Esophagus squamous epithelium (tissue), 5 donors: ENCODE measurements at regions not wholly inside any gene's neighbourhood (a gene's known extent, or its start where the extent isn't known, plus 50 kb on each side); places are given as distances from the start of the nearest gene placed in this dataset.

Source experiments
- DNase-seq: peaks from one replicate; lab custom pipeline; 2025; lab: John Stamatoyannopoulos, UW
- H3K27ac ChIP-seq, 4 donors: fragments of 200-600 bp; sonication (generic); one replicate each; pipeline ENCODE4 v1.5.1; 2016 to 2019; ENCODE audit warnings: mild to moderate bottlenecking in 1 of 4
- H3K27me3 ChIP-seq, 4 donors: fragments of 200-600 bp; sonication (generic); 1 replicate in 3 of 4; 2 replicates in 1 of 4; pipeline versions ENCODE4 v1.5.1 to v1.6.0; 2017 to 2021; ENCODE audit warnings: antibody characterized with exemption in 1 of 4
- H3K36me3 ChIP-seq, 3 donors: fragments of 200-600 bp; sonication (generic); one replicate each; pipeline ENCODE4 v1.5.1; 2016 to 2019
- H3K4me1 ChIP-seq, 3 donors: fragments of 200-600 bp; sonication (generic); one replicate each; pipeline ENCODE4 v1.5.1; 2017 to 2019
- H3K4me3 ChIP-seq, 4 donors: fragments of 200-600 bp; sonication (generic); 1 replicate in 3 of 4; 2 replicates in 1 of 4; pipeline ENCODE4 v1.5.1; 2016 to 2019; ENCODE audit warnings: mild to moderate bottlenecking in 2 of 4, moderate library complexity in 1 of 4
- H3K9me3 ChIP-seq, 3 donors: fragments of 200-600 bp; sonication (generic); one replicate each; pipeline ENCODE4 v1.5.1; 2016 to 2019
- POLR2A ChIP-seq, 4 donors: fragments of 450-650 bp; IDR thresholded peaks; one replicate each; pipeline ENCODE4 v1.6.1; 2017; ENCODE audit warnings: antibody characterized with exemption in 4 of 4, mild to moderate bottlenecking in 4 of 4, moderate library complexity in 3 of 4
- WGBS, 2 donors: methylation state at CpG; one replicate each; pipeline ENCODE4 v1.1.5; 2018; 5-methylcytosine and 5-hydroxymethylcytosine counted together
- intact Hi-C: fragments of 100-400 bp; cut with DNase I; formaldehyde crosslinking; loops from one replicate; pipeline ENCODE4 v1.15.0; 2022
- TF ChIP-seq, protein P1 (sequence below), 6 experiments: fragments of 450-650 bp in 4 of 6; fragments of 200-600 bp in 2 of 6; sonication (generic) in 2 of 6; IDR thresholded peaks; one replicate each; pipeline ENCODE4 v1.5.1; 2016 to 2019; ENCODE audit warnings: antibody characterized with exemption in 6 of 6, mild to moderate bottlenecking in 4 of 6, moderate library complexity in 4 of 6
- donor health status: DM: yes; HTN: yes; CAD: no.

DNA sequence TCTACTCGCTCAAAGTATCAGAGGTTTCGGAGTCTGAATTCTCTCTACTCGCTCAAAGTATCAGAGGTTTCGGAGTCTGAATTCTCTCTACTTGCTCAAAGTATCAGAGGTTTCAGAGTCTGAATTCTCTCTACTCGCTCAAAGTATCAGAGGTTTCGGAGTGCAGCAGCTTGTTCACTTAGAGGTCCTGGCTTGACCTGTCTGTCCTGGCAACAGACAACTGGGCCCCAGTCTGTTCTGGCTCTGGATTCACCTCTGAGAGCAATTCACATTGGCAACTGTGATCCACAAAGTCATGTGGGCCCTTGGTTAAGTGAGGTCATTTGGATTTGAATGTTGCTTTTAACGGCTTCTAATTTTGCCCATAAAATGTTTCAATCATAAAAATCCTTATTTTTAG is 63.9 kb upstream of the ST8SIA6 start:
- 92 to 98% methylated on average over 5 to 7 of the region's 7 CpGs for WGBS, 2 donors
- TF ChIP-seq, protein P1, sequence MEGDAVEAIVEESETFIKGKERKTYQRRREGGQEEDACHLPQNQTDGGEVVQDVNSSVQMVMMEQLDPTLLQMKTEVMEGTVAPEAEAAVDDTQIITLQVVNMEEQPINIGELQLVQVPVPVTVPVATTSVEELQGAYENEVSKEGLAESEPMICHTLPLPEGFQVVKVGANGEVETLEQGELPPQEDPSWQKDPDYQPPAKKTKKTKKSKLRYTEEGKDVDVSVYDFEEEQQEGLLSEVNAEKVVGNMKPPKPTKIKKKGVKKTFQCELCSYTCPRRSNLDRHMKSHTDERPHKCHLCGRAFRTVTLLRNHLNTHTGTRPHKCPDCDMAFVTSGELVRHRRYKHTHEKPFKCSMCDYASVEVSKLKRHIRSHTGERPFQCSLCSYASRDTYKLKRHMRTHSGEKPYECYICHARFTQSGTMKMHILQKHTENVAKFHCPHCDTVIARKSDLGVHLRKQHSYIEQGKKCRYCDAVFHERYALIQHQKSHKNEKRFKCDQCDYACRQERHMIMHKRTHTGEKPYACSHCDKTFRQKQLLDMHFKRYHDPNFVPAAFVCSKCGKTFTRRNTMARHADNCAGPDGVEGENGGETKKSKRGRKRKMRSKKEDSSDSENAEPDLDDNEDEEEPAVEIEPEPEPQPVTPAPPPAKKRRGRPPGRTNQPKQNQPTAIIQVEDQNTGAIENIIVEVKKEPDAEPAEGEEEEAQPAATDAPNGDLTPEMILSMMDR (IDR thresholded peaks at IDR 0.05), result no peak
- TF ChIP-seq POLR2A (IDR thresholded peaks at IDR 0.05), result no peak
- intact Hi-C loops, result no loop called here
- Histone ChIP-seq H3K9me3 (no peaks in the 10 kb centered on the region), H3K4me1 (no peaks in the 10 kb centered on the region), H3K27ac (no peak overlapping the region), H3K36me3 (no peaks in the 10 kb centered on the region), H3K27me3 (no peaks in the 10 kb centered on the region), H3K4me3 (no peak overlapping the region)
- no peak for DNase-seq

DNA sequence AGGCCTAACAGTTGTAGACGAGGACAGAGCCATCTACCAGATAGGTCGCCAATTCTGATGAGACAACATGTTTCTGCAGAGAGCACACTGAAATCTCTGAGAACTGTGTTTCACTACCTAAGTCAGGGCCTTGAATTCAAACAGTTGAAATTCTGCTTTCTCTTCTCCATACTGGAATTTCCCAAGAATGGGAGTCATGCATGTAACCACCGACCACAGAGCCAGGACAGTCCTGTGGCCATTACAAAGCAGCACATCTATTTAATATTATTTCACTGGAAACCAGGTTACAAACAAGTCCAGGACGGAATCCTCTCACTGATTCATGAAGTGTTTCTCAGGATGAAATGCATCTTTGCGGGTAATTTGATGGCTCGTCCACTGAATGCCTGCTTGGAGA is 62.0 kb upstream of the ST8SIA6 start:
- peaks cover 0 to 3% (median 0%) of the 10 kb centered on the region in 3 donors for H3K4me1 ChIP-seq
- WGBS, 2 donors, result 69 to 89% methylated on average over 4 to 6 of the region's 6 CpGs
- TF ChIP-seq, protein P1 (IDR thresholded peaks at IDR 0.05), result no peak
- no peak for TF ChIP-seq POLR2A (IDR thresholded peaks at IDR 0.05)
- no peaks in the 10 kb centered on the region for H3K27me3 ChIP-seq
- DNase-seq, result no peak
- no peaks in the 10 kb centered on the region for H3K9me3 ChIP-seq
- no peak overlapping the region for H3K27ac ChIP-seq
- no peak overlapping the region for H3K4me3 ChIP-seq
- intact Hi-C loops, result no loop called here
- no peaks in the 10 kb centered on the region for H3K36me3 ChIP-seq

DNA sequence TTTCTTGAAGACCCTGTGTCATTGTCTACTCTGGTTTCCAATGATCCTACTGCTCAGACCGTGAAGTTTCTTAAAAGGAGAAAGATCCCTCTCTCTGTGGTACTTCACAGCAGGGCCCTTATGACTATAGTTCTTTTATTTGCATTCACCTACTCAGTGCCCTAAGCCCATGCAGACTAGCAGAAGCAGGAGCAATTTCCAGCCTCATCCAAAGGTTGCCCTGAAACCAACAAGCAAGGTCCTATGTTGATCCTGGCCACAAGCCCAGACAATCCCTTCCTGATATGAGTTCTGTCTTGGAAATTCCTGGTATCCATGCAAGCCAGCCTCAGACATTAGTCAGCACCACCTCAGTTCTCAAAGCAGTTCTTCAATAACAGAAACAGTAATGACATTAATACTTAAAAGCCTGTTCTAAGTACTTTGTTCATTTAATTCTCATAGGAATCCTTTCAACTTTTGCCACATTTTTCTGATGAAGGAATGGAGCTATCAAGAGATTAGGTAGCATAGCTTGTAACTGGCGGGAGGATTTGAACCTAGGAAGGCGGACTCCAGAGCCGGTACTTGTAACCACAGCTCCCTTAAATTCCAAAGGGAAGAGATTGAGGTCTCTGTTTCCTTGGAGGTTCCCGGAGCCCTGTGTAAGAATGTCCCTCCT is 58.1 kb upstream of the ST8SIA6 start:
- peak overlapping the region in 3 of 4 donors; percentile 1 to 22 (median 7) for H3K27ac ChIP-seq
- no peak for DNase-seq
- peaks cover 0 to 3% (median 0%) of the 10 kb centered on the region in 3 donors for H3K4me1 ChIP-seq
- intact Hi-C loops, result no loop called here
- TF ChIP-seq POLR2A (IDR thresholded peaks at IDR 0.05), result no peak
- TF ChIP-seq, protein P1 (IDR thresholded peaks at IDR 0.05), result no peak
- H3K36me3 ChIP-seq, result no peaks in the 10 kb centered on the region
- WGBS, 2 donors, result 29 to 35% methylated on average over 5 of the region's 5 CpGs
- no peak overlapping the region for H3K4me3 ChIP-seq
- no peaks in the 10 kb centered on the region for H3K27me3 ChIP-seq
- no peaks in the 10 kb centered on the region for H3K9me3 ChIP-seq

DNA sequence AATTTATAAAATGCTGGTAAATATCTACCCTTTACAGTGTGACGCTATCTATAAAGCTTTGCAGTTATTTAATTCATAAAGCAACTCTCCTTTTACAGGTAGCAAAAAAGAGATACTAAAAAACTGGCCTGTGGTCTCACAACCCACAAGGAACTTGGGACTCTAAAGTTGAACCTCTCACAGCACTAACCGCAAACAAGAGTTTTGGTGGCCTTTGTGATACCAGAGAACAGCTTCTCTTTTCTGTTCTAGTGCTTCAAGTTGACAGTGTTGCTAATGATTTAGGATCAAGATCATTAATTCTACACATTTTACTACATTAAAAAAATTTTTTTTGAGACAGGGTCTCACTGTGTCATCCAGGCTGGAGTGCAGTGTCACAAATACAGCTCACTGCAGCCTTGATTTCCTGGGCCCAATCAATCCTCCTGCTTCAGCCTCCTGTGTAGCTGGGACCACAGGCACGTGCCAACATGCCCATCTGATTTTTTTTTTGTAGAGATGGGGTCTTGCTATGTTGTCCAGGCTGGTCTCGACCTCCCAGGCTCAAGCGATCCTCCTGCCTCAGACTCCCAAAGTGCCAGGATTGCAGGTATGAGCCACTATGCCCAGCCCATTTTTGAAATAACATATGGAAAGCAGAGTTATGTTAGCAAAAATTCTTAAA is 56.0 kb upstream of the ST8SIA6 start:
- H3K9me3 ChIP-seq, result no peaks in the 10 kb centered on the region
- H3K4me3 ChIP-seq, result no peak overlapping the region
- WGBS, 2 donors, result 73 to 80% methylated on average over 3 to 5 of the region's 5 CpGs
- peaks cover 0 to 3% (median 0%) of the 10 kb centered on the region in 3 donors for H3K4me1 ChIP-seq
- no peaks in the 10 kb centered on the region for H3K27me3 ChIP-seq
- TF ChIP-seq POLR2A (IDR thresholded peaks at IDR 0.05), result no peak
- TF ChIP-seq, protein P1 (IDR thresholded peaks at IDR 0.05), result no peak
- peak overlapping the region in 1 of 4 donors; percentile 29 for H3K27ac ChIP-seq
- no peaks in the 10 kb centered on the region for H3K36me3 ChIP-seq
- intact Hi-C loops, result no loop called here
- no peak for DNase-seq

DNA sequence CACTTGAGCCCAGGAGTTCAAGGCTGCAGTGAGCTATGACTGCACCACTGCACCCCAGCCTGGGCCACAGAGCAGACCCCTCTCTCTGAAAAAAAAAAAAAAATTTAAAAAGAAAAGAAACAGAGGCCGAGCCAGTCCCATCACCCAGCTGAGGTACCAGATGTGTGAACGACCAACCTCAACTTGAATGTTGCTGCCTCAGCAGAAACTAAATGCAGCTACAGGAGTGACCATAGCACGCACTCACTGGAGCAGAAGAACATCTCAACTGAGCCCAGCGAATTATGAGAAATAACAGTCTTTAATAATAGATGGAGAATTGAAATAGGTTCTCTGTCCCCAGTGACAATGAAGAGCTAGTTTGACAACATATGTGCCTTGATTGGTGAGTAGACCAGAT is 53.1 kb upstream of the ST8SIA6 start:
- intact Hi-C loops, result no loop called here
- Histone ChIP-seq H3K9me3 (no peaks in the 10 kb centered on the region), H3K27ac (no peak overlapping the region), H3K4me1 (peaks cover 0 to 3% (median 0%) of the 10 kb centered on the region in 3 donors), H3K4me3 (no peak overlapping the region), H3K27me3 (no peaks in the 10 kb centered on the region), H3K36me3 (no peaks in the 10 kb centered on the region)
- DNase-seq, result no peak
- TF ChIP-seq, protein P1 (IDR thresholded peaks at IDR 0.05), result no peak
- TF ChIP-seq POLR2A (IDR thresholded peaks at IDR 0.05), result no peak
- 85 to 86% methylated on average over 4 of the region's 4 CpGs for WGBS, 2 donors
